MM.1S (cell line): ENCODE measurements at regions not wholly inside any gene's neighbourhood (a gene's known extent, or its start where the extent isn't known, plus 50 kb on each side); places are given as distances from the start of the nearest gene placed in this dataset.

ENCODE experiments used
- DNase-seq: peaks from one replicate; pipeline ENCODE4 v3.0.0-alpha.2; 2015
- H2AFZ ChIP-seq: fragments of 300-600 bp; sonication (generic); 2 replicates; pipeline ENCODE4 v1.6.0; 2016; ENCODE audit warnings: antibody characterized with exemption, low read length
- H3F3A ChIP-seq: fragments of 300-600 bp; sonication (generic); 2 replicates; pipeline ENCODE4 v1.6.1; 2016; ENCODE audit warnings: mild to moderate bottlenecking, antibody characterized with exemption, low read length, moderate library complexity, mixed read lengths; ENCODE audit not compliant: insufficient read depth
- H3K27ac ChIP-seq: fragments of 300-600 bp; sonication (generic); 2 replicates; pipeline ENCODE4 v1.5.1; 2016; ENCODE audit warnings: mild to moderate bottlenecking, low read length
- H3K27me3 ChIP-seq: fragments of 300-600 bp; sonication (generic); replicated peaks from 2 replicates; pipeline ENCODE4 v1.6.0; 2016; ENCODE audit warnings: low read length; ENCODE audit not compliant: insufficient read depth
- H3K36me3 ChIP-seq: fragments of 300-600 bp; sonication (generic); replicated peaks from 2 replicates; pipeline ENCODE4 v1.6.1; 2016; ENCODE audit warnings: mild to moderate bottlenecking, low read length, mixed read lengths; ENCODE audit not compliant: insufficient read depth
- H3K4me1 ChIP-seq: fragments of 300-600 bp; sonication (generic); 2 replicates; pipeline ENCODE4 v1.6.1; 2016; ENCODE audit warnings: low read length, mixed read lengths
- H3K4me2 ChIP-seq: fragments of 300-600 bp; sonication (generic); 2 replicates; pipeline ENCODE4 v1.6.0; 2016; ENCODE audit warnings: low read depth, low read length
- H3K4me3 ChIP-seq: fragments of 300-600 bp; sonication (generic); 2 replicates; pipeline ENCODE4 v1.5.1; 2016; ENCODE audit warnings: low read length, mixed read lengths
- H3K79me2 ChIP-seq: fragments of 300-600 bp; sonication (generic); 2 replicates; pipeline ENCODE4 v1.6.1; 2016; ENCODE audit warnings: mixed run types, low read length, mixed read lengths
- H3K9ac ChIP-seq: fragments of 300-600 bp; sonication (generic); 2 replicates; pipeline ENCODE4 v1.6.1; 2016; ENCODE audit warnings: low read length, mixed read lengths
- H3K9me2 ChIP-seq: fragments of 300-600 bp; sonication (generic); replicated peaks from 2 replicates; pipeline ENCODE4 v1.6.1; 2016; ENCODE audit warnings: mild to moderate bottlenecking, low read length, mixed read lengths; ENCODE audit not compliant: insufficient read depth
- H3K9me3 ChIP-seq: fragments of 300-600 bp; sonication (generic); replicated peaks from 2 replicates; pipeline ENCODE4 v1.6.1; 2016; ENCODE audit warnings: mild to moderate bottlenecking, low read length, mixed read lengths; ENCODE audit not compliant: insufficient read depth
- H4K20me1 ChIP-seq: fragments of 300-600 bp; sonication (generic); 2 replicates; pipeline ENCODE4 v1.6.1; 2016; ENCODE audit warnings: mild to moderate bottlenecking, low read length, moderate library complexity, mixed read lengths; ENCODE audit not compliant: insufficient read depth
- CTCF ChIP-seq: fragments of 300-600 bp; sonication (generic); IDR thresholded peaks from 2 replicates; pipeline ENCODE4 v1.5.1; 2016; ENCODE audit warnings: antibody characterized with exemption, low read length, mixed read lengths
- EZH2 ChIP-seq: fragments of 300-600 bp; sonication (generic); optimal IDR thresholded peaks from 2 replicates; pipeline ENCODE3; 2017; ENCODE audit warnings: low read depth, mild to moderate bottlenecking, antibody characterized with exemption, low read length, mixed read lengths
- EZH2phosphoT487 ChIP-seq: fragments of 300-600 bp; sonication (generic); IDR thresholded peaks from 2 replicates; pipeline ENCODE4 v1.6.1; 2018; ENCODE audit warnings: antibody characterized with exemption, low read length

DNA sequence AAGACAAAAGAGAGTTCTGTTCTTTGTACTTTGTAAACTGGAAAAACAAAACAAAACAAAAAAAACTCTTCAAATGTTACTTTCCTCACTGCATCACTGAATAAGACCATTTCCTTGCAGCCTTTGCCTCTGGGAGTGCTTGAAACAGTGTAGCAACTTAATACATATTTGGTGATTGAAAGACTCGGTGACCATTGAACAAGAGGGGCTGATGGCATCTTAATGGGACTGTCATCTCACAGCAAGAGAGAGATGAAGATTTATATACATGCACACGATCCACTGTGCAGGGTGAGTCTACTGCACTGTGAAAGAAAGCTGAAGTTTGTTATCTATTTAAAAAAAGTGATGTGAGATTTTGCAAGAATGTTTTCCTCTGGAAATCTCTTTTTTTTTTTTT lies 111.9 kb upstream of the KLHL25 start:
- no peaks in the 10 kb centered on the region for H3K9me2 ChIP-seq
- no peak overlapping the region for H2AFZ ChIP-seq
- no peak overlapping the region for H3K9ac ChIP-seq
- no peak for TF ChIP-seq CTCF
- no peak for TF ChIP-seq EZH2phosphoT487
- no peak for TF ChIP-seq EZH2
- no peaks in the 10 kb centered on the region for H3K79me2 ChIP-seq
- H3K4me1 ChIP-seq: no peaks in the 10 kb centered on the region
- no peaks in the 10 kb centered on the region for H3K27me3 ChIP-seq
- DNase-seq: no peak
- no peaks in the 10 kb centered on the region for H3F3A ChIP-seq
- H3K4me2 ChIP-seq: no peak overlapping the region
- H4K20me1 ChIP-seq: no peaks in the 10 kb centered on the region
- no peaks in the 10 kb centered on the region for H3K36me3 ChIP-seq
- no peak overlapping the region for H3K4me3 ChIP-seq
- no peak overlapping the region for H3K27ac ChIP-seq
- no peaks in the 10 kb centered on the region for H3K9me3 ChIP-seq

- H4K20me1 ChIP-seq: no peaks in the 10 kb centered on the region
- no peak overlapping the region for H2AFZ ChIP-seq
- no peak overlapping the region for H3K27ac ChIP-seq
- no peaks in the 10 kb centered on the region for H3K36me3 ChIP-seq
- H3K4me1 ChIP-seq: no peaks in the 10 kb centered on the region
- no peak overlapping the region for H3K9ac ChIP-seq
- H3K27me3 ChIP-seq: no peaks in the 10 kb centered on the region
- H3K4me2 ChIP-seq: no peak overlapping the region
- DNase-seq: no peak
- H3K79me2 ChIP-seq: no peaks in the 10 kb centered on the region
- TF ChIP-seq EZH2 (no peak), EZH2phosphoT487 (no peak), CTCF (no peak)
- H3K9me3 ChIP-seq: no peaks in the 10 kb centered on the region
- no peaks in the 10 kb centered on the region for H3F3A ChIP-seq
- no peak overlapping the region for H3K4me3 ChIP-seq
- H3K9me2 ChIP-seq: no peaks in the 10 kb centered on the region
These were observed 116.1 kb upstream of the KLHL25 start for GRCh38 chr15:85910834-85911233.

GRCh38 chr15:85913461-85913860 lies 118.7 kb upstream of the KLHL25 start:
- no peaks in the 10 kb centered on the region for H3K9me3 ChIP-seq
- TF ChIP-seq EZH2: no peak
- no peak for TF ChIP-seq CTCF
- no peak for TF ChIP-seq EZH2phosphoT487
- no peak for DNase-seq
- no peak overlapping the region for H3K27ac ChIP-seq
- no peaks in the 10 kb centered on the region for H3K36me3 ChIP-seq
- H3K4me1 ChIP-seq: no peaks in the 10 kb centered on the region
- H3K4me2 ChIP-seq: no peak overlapping the region
- no peaks in the 10 kb centered on the region for H3F3A ChIP-seq
- no peak overlapping the region for H2AFZ ChIP-seq
- no peaks in the 10 kb centered on the region for H3K9me2 ChIP-seq
- no peaks in the 10 kb centered on the region for H4K20me1 ChIP-seq
- H3K79me2 ChIP-seq: no peaks in the 10 kb centered on the region
- no peak overlapping the region for H3K9ac ChIP-seq
- H3K27me3 ChIP-seq: no peaks in the 10 kb centered on the region
- no peak overlapping the region for H3K4me3 ChIP-seq
